SK-N-SH (cell line): ENCODE measurements at regions not wholly inside any gene's neighbourhood (a gene's known extent, or its start where the extent isn't known, plus 50 kb on each side); places are given as distances from the start of the nearest gene placed in this dataset.

Experiments used
- CTCF ChIA-PET: fragments of 300-600, 350-600 bp; formaldehyde crosslinking; extraction: SDS; loops from one replicate; lab custom pipeline; 2021; lab: Yijun Ruan, JAX
- POLR2A ChIA-PET: fragments of 350-600 bp; sonication (Branson Sonifier 250); formaldehyde crosslinking; extraction: SDS; loops from one replicate; lab custom pipeline; 2020; ENCODE audit warnings: antibody characterized with exemption, inconsistent platforms; lab: Yijun Ruan, JAX
- DNase-seq: peaks from one replicate; pipeline ENCODE4 v3.0.0; 2012
- H2AFZ ChIP-seq: fragments of 200-600 bp; sonication (generic); 2 replicates; pipeline ENCODE4 v1.8.1; 2016; ENCODE audit warnings: antibody characterized with exemption, mild to moderate bottlenecking, low read depth
- H3F3A ChIP-seq: fragments of 200-600 bp; sonication (generic); replicated peaks from 2 replicates; pipeline ENCODE3; 2016; ENCODE audit warnings: antibody characterized with exemption, mild to moderate bottlenecking; ENCODE audit not compliant: insufficient read depth
- H3K27ac ChIP-seq, 2 experiments: fragments of 200-500 bp in 1 of 2; fragments of 200-600 bp in 1 of 2; sonication (Bioruptor generic) in 1 of 2; sonication (generic), shearing (Covaris generic) in 1 of 2; 2 replicates each; pipeline versions ENCODE4 v1.5.1 to v1.6.1; 2014 to 2016; ENCODE audit warnings: low read depth in 2 of 2, inconsistent platforms in 1 of 2, low read length in 1 of 2, mild to moderate bottlenecking in 1 of 2, mixed read lengths in 1 of 2
- H3K27me3 ChIP-seq: fragments of 200-600 bp; sonication (generic), shearing (Covaris generic); 2 replicates; pipeline ENCODE4 v1.6.1; 2016; ENCODE audit warnings: mixed run types; ENCODE audit not compliant: insufficient read depth
- H3K36me3 ChIP-seq, 2 experiments: fragments of 200-500 bp in 1 of 2; fragments of 200-600 bp in 1 of 2; sonication (Bioruptor generic) in 1 of 2; sonication (generic) in 1 of 2; replicated peaks in 1 of 2; 2 replicates each; pipeline versions ENCODE3 to v1.5.1; 2014 to 2016; ENCODE audit warnings: low read length in 1 of 2, mild to moderate bottlenecking in 1 of 2; ENCODE audit not compliant: insufficient read depth in 2 of 2, control insufficient read depth in 1 of 2
- H3K4me1 ChIP-seq, 2 experiments: fragments of 200-500 bp in 1 of 2; fragments of 200-600 bp in 1 of 2; sonication (Bioruptor generic) in 1 of 2; sonication (generic), shearing (Covaris generic) in 1 of 2; 2 replicates each; pipeline versions ENCODE4 v1.5.1 to v1.6.1; 2014 to 2016; ENCODE audit warnings: low read depth in 1 of 2, low read length in 1 of 2, mixed run types in 1 of 2; ENCODE audit not compliant: insufficient read depth in 2 of 2, control insufficient read depth in 1 of 2
- H3K4me2 ChIP-seq: fragments of 200-600 bp; sonication (generic), shearing (Covaris generic); 2 replicates; pipeline ENCODE4 v1.6.1; 2017; ENCODE audit warnings: mixed run types
- H3K4me3 ChIP-seq, 2 experiments: fragments of 200-500 bp in 1 of 2; fragments of 200-600 bp in 1 of 2; sonication (Bioruptor generic) in 1 of 2; sonication (generic), shearing (Covaris generic) in 1 of 2; 2 replicates each; pipeline versions ENCODE4 v1.5.1 to v1.8.1; 2014 to 2016; ENCODE audit warnings: low read depth in 2 of 2, inconsistent platforms in 1 of 2, low read length in 1 of 2, mild to moderate bottlenecking in 1 of 2, mixed read lengths in 1 of 2, moderate library complexity in 1 of 2
- H3K79me2 ChIP-seq: fragments of 200-600 bp; sonication (generic); 2 replicates; pipeline ENCODE4 v1.8.1; 2017; ENCODE audit warnings: mild to moderate bottlenecking; ENCODE audit not compliant: insufficient read depth
- H3K9ac ChIP-seq: fragments of 200-600 bp; sonication (generic); 2 replicates; pipeline ENCODE4 v1.6.1; 2017; ENCODE audit warnings: mixed run types
- H3K9me2 ChIP-seq: fragments of 200-600 bp; sonication (generic); 2 replicates; pipeline ENCODE4 v1.6.1; 2017; ENCODE audit warnings: mixed run types
- H3K9me3 ChIP-seq: fragments of 200-600 bp; sonication (generic); 2 replicates; pipeline ENCODE4 v1.6.1; 2017; ENCODE audit warnings: mixed run types, mild to moderate bottlenecking, moderate library complexity
- H4K20me1 ChIP-seq: fragments of 200-600 bp; sonication (generic); 2 replicates; pipeline ENCODE4 v1.6.1; 2017; ENCODE audit warnings: mild to moderate bottlenecking, mixed run types; ENCODE audit not compliant: insufficient read depth
- CTCF ChIP-seq: fragments of 200-600 bp; sonication (generic); IDR thresholded peaks from 2 replicates; pipeline ENCODE4 v1.6.1; 2017; ENCODE audit warnings: antibody characterized with exemption, mild to moderate bottlenecking, moderate library complexity
- FOSL2 ChIP-seq: IDR thresholded peaks from 2 replicates; pipeline ENCODE4 v1.4.0; 2012; ENCODE audit warnings: low read depth, mild to moderate bottlenecking, moderate library complexity, borderline replicate concordance
- FOXJ3 ChIP-seq: sonication (generic); formaldehyde crosslinking; IDR thresholded peaks from 2 replicates; pipeline ENCODE4 v1.5.1; 2020; ENCODE audit warnings: mild to moderate bottlenecking, missing genetic modification reagents
- IRF3 ChIP-seq: fragments of 150-350 bp; IDR thresholded peaks from 2 replicates; pipeline ENCODE4 v1.6.1; 2016; ENCODE audit warnings: mild to moderate bottlenecking, low read depth, low read length
- JUND ChIP-seq: IDR thresholded peaks from 2 replicates; pipeline ENCODE4 v1.4.0; 2012
- MAX ChIP-seq: IDR thresholded peaks from 2 replicates; pipeline ENCODE4 v1.4.0; 2012; ENCODE audit warnings: low read depth
- MEF2A ChIP-seq: IDR thresholded peaks from 2 replicates; pipeline ENCODE4 v1.4.0; 2012; ENCODE audit warnings: low read depth, borderline replicate concordance
- MXI1 ChIP-seq: IDR thresholded peaks from 2 replicates; pipeline ENCODE4 v1.6.1; 2012; ENCODE audit warnings: mild to moderate bottlenecking, low read depth, low read length, improper control_type of control experiment
- NRF1 ChIP-seq: IDR thresholded peaks from 2 replicates; pipeline ENCODE4 v1.6.1; 2012; ENCODE audit warnings: low read depth, mild to moderate bottlenecking, low read length
- PBX3 ChIP-seq: IDR thresholded peaks from 2 replicates; pipeline ENCODE4; 2012
- RAD21 ChIP-seq: IDR thresholded peaks from 2 replicates; pipeline ENCODE4 v1.6.1; 2012; ENCODE audit warnings: mild to moderate bottlenecking, low read length
- RCOR1 ChIP-seq: fragments of 150-350 bp; IDR thresholded peaks from 2 replicates; pipeline ENCODE4 v1.6.1; 2017; ENCODE audit warnings: antibody characterized with exemption, low read length
- REST ChIP-seq: IDR thresholded peaks from 2 replicates; pipeline ENCODE4 v1.6.1; 2012; ENCODE audit warnings: mild to moderate bottlenecking, low read depth, low read length, moderate library complexity
- RFX5 ChIP-seq: IDR thresholded peaks from 2 replicates; pipeline ENCODE4 v1.6.1; 2012; ENCODE audit warnings: mild to moderate bottlenecking, improper control_type of control experiment, low read length
- RXRA ChIP-seq: IDR thresholded peaks from 2 replicates; pipeline ENCODE4 v1.4.0; 2012; ENCODE audit warnings: low read depth, mild to moderate bottlenecking, borderline replicate concordance
- SIN3A ChIP-seq: IDR thresholded peaks from 2 replicates; pipeline ENCODE4 v1.6.1; 2012; ENCODE audit warnings: low read depth, mild to moderate bottlenecking, low read length, moderate library complexity, borderline replicate concordance
- SMC3 ChIP-seq: IDR thresholded peaks from 2 replicates; pipeline ENCODE4 v1.6.1; 2012; ENCODE audit warnings: low read depth, low read length, improper control_type of control experiment
- USF2 ChIP-seq: fragments of 150-350 bp; IDR thresholded peaks from 2 replicates; pipeline ENCODE4 v1.6.1; 2017; ENCODE audit warnings: antibody characterized with exemption, low read length, low read depth, borderline replicate concordance
- YY1 ChIP-seq: IDR thresholded peaks from 2 replicates; pipeline ENCODE4 v1.4.0; 2012; ENCODE audit warnings: low read depth, mild to moderate bottlenecking
- WGBS: methylation state at CpG from one replicate; pipeline ENCODE4 v1.1.6; 2017; ENCODE audit warnings: low lambda C conversion rate; 5-methylcytosine and 5-hydroxymethylcytosine counted together

- Histone ChIP-seq H3K4me1 (peaks cover 0 to 5% of the 10 kb centered on the region in 2 experiments; a peak in 1 of 4 replicates), H3K27ac (no peak overlapping the region), H2AFZ (no peak overlapping the region), H3K9ac (no peak overlapping the region), H4K20me1 (no peaks in the 10 kb centered on the region), H3K9me2 (no peaks in the 10 kb centered on the region)
- ChIA-PET POLR2A (no interaction called here), CTCF (interaction anchor here (1.3 kb wide), 1 partner anchor 14 kb away, joined by 3 read pairs; no protein-coding TSS in a partner anchor)
- DNase-seq = no peak
- 6% methylated on average over 1 of the region's 1 CpG for WGBS
- no peak for TF ChIP-seq MXI1
- TF ChIP-seq, all 33 proteins: peak for 0
- no peaks in the 10 kb centered on the region for H3K9me3 ChIP-seq
- no peaks in the 10 kb centered on the region for H3K79me2 ChIP-seq
- no peaks in the 10 kb centered on the region for H3F3A ChIP-seq
- no peak overlapping the region for H3K4me3 ChIP-seq
- H3K27me3 ChIP-seq = no peaks in the 10 kb centered on the region
- H3K4me2 ChIP-seq = no peak overlapping the region
- H3K36me3 ChIP-seq = no peaks in the 10 kb centered on the region
Observed at GRCh38 chr3:33993631-33994030, 195.2 kb downstream of the PDCD6IP start.

GRCh38 chr3:33994568-33994967 lies 196.1 kb downstream of the PDCD6IP start:
- POLR2A ChIA-PET = no interaction called here
- Histone ChIP-seq H3K4me2 (no peak overlapping the region), H3K9me2 (no peaks in the 10 kb centered on the region), H3K27ac (no peak overlapping the region), H3K36me3 (no peaks in the 10 kb centered on the region), H2AFZ (no peak overlapping the region), H3K79me2 (no peaks in the 10 kb centered on the region), H3K4me1 (peaks cover 0 to 5% of the 10 kb centered on the region in 2 experiments; a peak in 1 of 4 replicates), H3K9ac (no peak overlapping the region), H3F3A (no peaks in the 10 kb centered on the region), H3K27me3 (no peaks in the 10 kb centered on the region), H3K9me3 (no peaks in the 10 kb centered on the region), H3K4me3 (no peak overlapping the region), H4K20me1 (no peaks in the 10 kb centered on the region)
- WGBS = 0% methylated on average over 1 of the region's 1 CpG
- CTCF ChIA-PET = interaction anchor here (1.3 kb wide), 1 partner anchor 14 kb away, joined by 3 read pairs; no protein-coding TSS in a partner anchor
- no peak for TF ChIP-seq NRF1
- no peak for TF ChIP-seq SMC3
- TF ChIP-seq SIN3A = no peak
- TF ChIP-seq YY1 = no peak
- no peak for TF ChIP-seq RCOR1
- TF ChIP-seq RAD21 = no peak
- no peak for TF ChIP-seq MEF2A
- no peak for TF ChIP-seq RFX5
- TF ChIP-seq USF2 = no peak
- no peak for TF ChIP-seq CTCF
- TF ChIP-seq IRF3 = no peak
- TF ChIP-seq JUND = no peak
- TF ChIP-seq MAX = no peak
- no peak for TF ChIP-seq REST
- no peak for TF ChIP-seq FOXJ3 (CRISPR knock-in tag)
- TF ChIP-seq PBX3 = no peak
- no peak for TF ChIP-seq FOSL2
- TF ChIP-seq RXRA = no peak
- no peak for DNase-seq
